Gastroesophageal sphincter (tissue), 2 donors: ENCODE measurements at regions not wholly inside any gene's neighbourhood (a gene's known extent, or its start where the extent isn't known, plus 50 kb on each side); places are given as distances from the start of the nearest gene placed in this dataset.
"Not testable (repeated sequence)": the region's sequence is repeated elsewhere in the genome, so short reads cannot be mapped to it uniquely, and the experiment has no call there.

Experiments used
- EP300 ChIP-seq: sonication (generic); formaldehyde crosslinking; IDR thresholded peaks from one replicate; pipeline ENCODE4 v1.6.1; 2017; ENCODE audit warnings: antibody characterized with exemption, mild to moderate bottlenecking
- POLR2A ChIP-seq, 2 donors: fragments of 450-650 bp; IDR thresholded peaks; one replicate each; pipeline ENCODE4 v1.6.1; 2017; ENCODE audit warnings: antibody characterized with exemption in 2 of 2, mild to moderate bottlenecking in 2 of 2, moderate library complexity in 1 of 2

GRCh38 chr1:104061637-104062036 is 311.9 kb downstream of the AMY1C start:
- TF ChIP-seq POLR2A (IDR thresholded peaks at IDR 0.05); EP300: not testable (repeated sequence)
